DMS53 treated with DMSO at 0.1 percent for 48 hours (cell line): ENCODE measurements at regions not wholly inside any gene's neighbourhood (a gene's known extent, or its start where the extent isn't known, plus 50 kb on each side); places are given as distances from the start of the nearest gene placed in this dataset.

ENCODE experiments used
- DNase-seq: peaks from one replicate; lab custom pipeline; 2025; ENCODE audit not compliant: unreplicated experiment; lab: John Stamatoyannopoulos, UW

GRCh38 chr18:44602845-44603244 is 77.8 kb upstream of the SETBP1 start:
- DNase-seq: no peak

- DNase-seq: no peak
Measured at GRCh38 chr18:44609181-44609941, 71.3 kb upstream of the SETBP1 start.

GRCh38 chr18:44620812-44621211 is 59.9 kb upstream of the SETBP1 start:
- DNase-seq: no peak

GRCh38 chr18:44624052-44624451 is 56.6 kb upstream of the SETBP1 start:
- DNase-seq: no peak

GRCh38 chr18:44625386-44625785 is 55.3 kb upstream of the SETBP1 start:
- DNase-seq: no peak

GRCh38 chr18:44626236-44626635 is 54.5 kb upstream of the SETBP1 start:
- DNase-seq: no peak

GRCh38 chr18:44626807-44627206 is 53.9 kb upstream of the SETBP1 start:
- no peak for DNase-seq

- DNase-seq: no peak
Measured at GRCh38 chr18:44627280-44627679, 53.4 kb upstream of the SETBP1 start.

- no peak for DNase-seq
Measured at GRCh38 chr18:44629406-44629805, 51.3 kb upstream of the SETBP1 start.

- no peak for DNase-seq
Measured at GRCh38 chr18:44630118-44630517, 50.6 kb upstream of the SETBP1 start.
